ENCODE measurements at regions not wholly inside any gene's neighbourhood (a gene's known extent, or its start where the extent isn't known, plus 50 kb on each side); places are given as distances from the start of the nearest gene placed in this dataset.

GRCh38 chr19:28847468-28847867 is 365.5 kb downstream of the UQCRFS1 start:
- TF ChIP-seq TAF1 (IDR thresholded peaks at IDR 0.05; ENCODE audit: low read depth, low read length) (no peak), POLR2A (IDR thresholded peaks at IDR 0.05; ENCODE audit: low read depth, low read length) (no peak), POLR2AphosphoS5 (IDR thresholded peaks at IDR 0.05; ENCODE audit: low read depth, low read length) (no peak)

Data from GM12891 (cell line).